HCT116 (cell line): ENCODE measurements at regions not wholly inside any gene's neighbourhood (a gene's known extent, or its start where the extent isn't known, plus 50 kb on each side); places are given as distances from the start of the nearest gene placed in this dataset.

Source experiments
- EGR1 ChIP-seq: IDR thresholded peaks from 2 replicates; pipeline ENCODE4 v1.6.1; 2012; ENCODE audit warnings: low read depth
- POLR2A ChIP-seq: IDR thresholded peaks from 2 replicates; pipeline ENCODE4 v1.7.0; 2011; ENCODE audit warnings: borderline replicate concordance; ENCODE audit not compliant: insufficient read depth, insufficient read length; ENCODE audit errors: extremely low read depth
- POLR2AphosphoS5 ChIP-seq: IDR thresholded peaks from 2 replicates; pipeline ENCODE4 v1.6.1; 2011; ENCODE audit warnings: mild to moderate bottlenecking, low read depth, low read length, moderate library complexity
- RAD21 ChIP-seq: IDR thresholded peaks from 2 replicates; pipeline ENCODE4 v1.6.1; 2012; ENCODE audit warnings: low read depth, mild to moderate bottlenecking
- SIN3A ChIP-seq: IDR thresholded peaks from 2 replicates; pipeline ENCODE4 v1.6.1; 2012; ENCODE audit warnings: low read depth
- TF ChIP-seq, protein P1 (sequence below): IDR thresholded peaks from 2 replicates; pipeline ENCODE4 v1.6.1; 2012; ENCODE audit warnings: low read depth
- TF ChIP-seq, protein P2 (sequence below), 3 experiments: fragments of 200-600 bp in 1 of 3; sonication (generic) in 1 of 3; IDR thresholded peaks in 2 of 3; conservative IDR thresholded peaks in 1 of 3; 2 replicates each; pipeline ENCODE4 v1.5.1; 2012 to 2017; ENCODE audit warnings: low read depth in 2 of 3, low read length in 2 of 3, antibody characterized with exemption in 1 of 3, borderline replicate concordance in 1 of 3, control low read depth in 1 of 3, mild to moderate bottlenecking in 1 of 3, mixed read lengths in 1 of 3, mixed run types in 1 of 3, moderate library complexity in 1 of 3; ENCODE audit not compliant: insufficient read depth in 1 of 3
- TF ChIP-seq, protein P3 (sequence below): IDR thresholded peaks from 2 replicates; pipeline ENCODE4 v1.6.1; 2012

DNA sequence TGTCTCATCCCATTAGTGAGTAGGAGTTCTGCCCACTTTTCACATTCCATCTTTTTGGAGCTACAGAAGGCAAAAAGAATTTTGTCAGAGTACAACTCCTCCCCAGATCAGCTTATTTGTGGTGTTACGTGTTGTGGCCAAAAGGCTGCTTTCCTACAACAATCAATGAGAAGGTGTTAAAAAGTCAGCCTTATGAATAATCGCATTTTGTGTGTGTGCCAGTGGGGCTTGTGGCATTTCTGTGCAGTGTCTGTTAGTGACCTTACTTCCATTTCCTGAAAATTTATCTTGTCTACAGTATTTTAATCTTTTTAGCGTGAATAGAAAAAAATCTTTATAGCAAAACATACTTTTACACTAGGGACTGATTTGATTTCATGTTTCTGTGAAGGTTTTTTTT is 458.3 kb upstream of the LCORL start:
- TF ChIP-seq, protein P1, sequence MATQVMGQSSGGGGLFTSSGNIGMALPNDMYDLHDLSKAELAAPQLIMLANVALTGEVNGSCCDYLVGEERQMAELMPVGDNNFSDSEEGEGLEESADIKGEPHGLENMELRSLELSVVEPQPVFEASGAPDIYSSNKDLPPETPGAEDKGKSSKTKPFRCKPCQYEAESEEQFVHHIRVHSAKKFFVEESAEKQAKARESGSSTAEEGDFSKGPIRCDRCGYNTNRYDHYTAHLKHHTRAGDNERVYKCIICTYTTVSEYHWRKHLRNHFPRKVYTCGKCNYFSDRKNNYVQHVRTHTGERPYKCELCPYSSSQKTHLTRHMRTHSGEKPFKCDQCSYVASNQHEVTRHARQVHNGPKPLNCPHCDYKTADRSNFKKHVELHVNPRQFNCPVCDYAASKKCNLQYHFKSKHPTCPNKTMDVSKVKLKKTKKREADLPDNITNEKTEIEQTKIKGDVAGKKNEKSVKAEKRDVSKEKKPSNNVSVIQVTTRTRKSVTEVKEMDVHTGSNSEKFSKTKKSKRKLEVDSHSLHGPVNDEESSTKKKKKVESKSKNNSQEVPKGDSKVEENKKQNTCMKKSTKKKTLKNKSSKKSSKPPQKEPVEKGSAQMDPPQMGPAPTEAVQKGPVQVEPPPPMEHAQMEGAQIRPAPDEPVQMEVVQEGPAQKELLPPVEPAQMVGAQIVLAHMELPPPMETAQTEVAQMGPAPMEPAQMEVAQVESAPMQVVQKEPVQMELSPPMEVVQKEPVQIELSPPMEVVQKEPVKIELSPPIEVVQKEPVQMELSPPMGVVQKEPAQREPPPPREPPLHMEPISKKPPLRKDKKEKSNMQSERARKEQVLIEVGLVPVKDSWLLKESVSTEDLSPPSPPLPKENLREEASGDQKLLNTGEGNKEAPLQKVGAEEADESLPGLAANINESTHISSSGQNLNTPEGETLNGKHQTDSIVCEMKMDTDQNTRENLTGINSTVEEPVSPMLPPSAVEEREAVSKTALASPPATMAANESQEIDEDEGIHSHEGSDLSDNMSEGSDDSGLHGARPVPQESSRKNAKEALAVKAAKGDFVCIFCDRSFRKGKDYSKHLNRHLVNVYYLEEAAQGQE, result no peak
- TF ChIP-seq, protein P2, sequence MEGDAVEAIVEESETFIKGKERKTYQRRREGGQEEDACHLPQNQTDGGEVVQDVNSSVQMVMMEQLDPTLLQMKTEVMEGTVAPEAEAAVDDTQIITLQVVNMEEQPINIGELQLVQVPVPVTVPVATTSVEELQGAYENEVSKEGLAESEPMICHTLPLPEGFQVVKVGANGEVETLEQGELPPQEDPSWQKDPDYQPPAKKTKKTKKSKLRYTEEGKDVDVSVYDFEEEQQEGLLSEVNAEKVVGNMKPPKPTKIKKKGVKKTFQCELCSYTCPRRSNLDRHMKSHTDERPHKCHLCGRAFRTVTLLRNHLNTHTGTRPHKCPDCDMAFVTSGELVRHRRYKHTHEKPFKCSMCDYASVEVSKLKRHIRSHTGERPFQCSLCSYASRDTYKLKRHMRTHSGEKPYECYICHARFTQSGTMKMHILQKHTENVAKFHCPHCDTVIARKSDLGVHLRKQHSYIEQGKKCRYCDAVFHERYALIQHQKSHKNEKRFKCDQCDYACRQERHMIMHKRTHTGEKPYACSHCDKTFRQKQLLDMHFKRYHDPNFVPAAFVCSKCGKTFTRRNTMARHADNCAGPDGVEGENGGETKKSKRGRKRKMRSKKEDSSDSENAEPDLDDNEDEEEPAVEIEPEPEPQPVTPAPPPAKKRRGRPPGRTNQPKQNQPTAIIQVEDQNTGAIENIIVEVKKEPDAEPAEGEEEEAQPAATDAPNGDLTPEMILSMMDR (IDR thresholded peaks at IDR 0.05 in 2 of 3, conservative IDR thresholded peaks at IDR 0.05 in 1 of 3; ENCODE audit: borderline replicate concordance in 1 of 3, insufficient read depth in 1 of 3, low read depth in 2 of 3, low read length in 2 of 3), result no peak
- TF ChIP-seq SIN3A (no peak), POLR2AphosphoS5 (no peak), POLR2A (no peak), RAD21 (no peak), EGR1 (no peak)
- TF ChIP-seq, protein P3, sequence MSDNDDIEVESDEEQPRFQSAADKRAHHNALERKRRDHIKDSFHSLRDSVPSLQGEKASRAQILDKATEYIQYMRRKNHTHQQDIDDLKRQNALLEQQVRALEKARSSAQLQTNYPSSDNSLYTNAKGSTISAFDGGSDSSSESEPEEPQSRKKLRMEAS, result no peak
